Breast epithelium (tissue), 3 donors: ENCODE measurements at regions not wholly inside any gene's neighbourhood (a gene's known extent, or its start where the extent isn't known, plus 50 kb on each side); places are given as distances from the start of the nearest gene placed in this dataset.

ENCODE experiments used
- POLR2A ChIP-seq: fragments of 450-650 bp; IDR thresholded peaks from one replicate; pipeline ENCODE4 v1.6.1; 2016; ENCODE audit warnings: antibody characterized with exemption, mild to moderate bottlenecking, moderate library complexity
- POLR2AphosphoS5 ChIP-seq, 3 donors: sonication (generic); formaldehyde crosslinking; IDR thresholded peaks; one replicate each; pipeline ENCODE4 v1.6.1; 2017; ENCODE audit warnings: antibody characterized with exemption in 3 of 3
- TF ChIP-seq, protein P1 (sequence below), 3 donors: fragments of 450-650 bp; IDR thresholded peaks; one replicate each; pipeline ENCODE4 v1.5.1; 2016 to 2017; ENCODE audit warnings: antibody characterized with exemption in 3 of 3, mild to moderate bottlenecking in 3 of 3, moderate library complexity in 3 of 3

DNA sequence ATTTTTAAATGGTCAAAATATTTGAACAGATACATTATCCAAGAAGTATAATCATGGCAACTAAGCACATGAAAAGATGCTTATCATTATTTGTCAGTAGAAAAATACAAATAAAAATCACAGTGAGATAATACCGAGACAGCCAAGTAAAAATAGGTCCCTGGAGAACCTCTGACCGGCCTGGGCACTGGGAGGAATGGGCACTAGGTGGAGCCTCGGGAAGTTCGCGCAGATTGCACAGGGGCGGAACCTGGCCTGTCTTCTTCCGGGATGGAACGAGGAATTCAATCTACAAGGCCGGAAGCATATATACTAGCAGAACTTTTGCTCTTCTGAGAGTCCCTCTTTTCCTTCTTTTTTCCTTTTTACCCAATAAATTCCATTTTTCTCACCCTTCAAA lies 148.5 kb upstream of the CHRM3 start:
- TF ChIP-seq, protein P1, sequence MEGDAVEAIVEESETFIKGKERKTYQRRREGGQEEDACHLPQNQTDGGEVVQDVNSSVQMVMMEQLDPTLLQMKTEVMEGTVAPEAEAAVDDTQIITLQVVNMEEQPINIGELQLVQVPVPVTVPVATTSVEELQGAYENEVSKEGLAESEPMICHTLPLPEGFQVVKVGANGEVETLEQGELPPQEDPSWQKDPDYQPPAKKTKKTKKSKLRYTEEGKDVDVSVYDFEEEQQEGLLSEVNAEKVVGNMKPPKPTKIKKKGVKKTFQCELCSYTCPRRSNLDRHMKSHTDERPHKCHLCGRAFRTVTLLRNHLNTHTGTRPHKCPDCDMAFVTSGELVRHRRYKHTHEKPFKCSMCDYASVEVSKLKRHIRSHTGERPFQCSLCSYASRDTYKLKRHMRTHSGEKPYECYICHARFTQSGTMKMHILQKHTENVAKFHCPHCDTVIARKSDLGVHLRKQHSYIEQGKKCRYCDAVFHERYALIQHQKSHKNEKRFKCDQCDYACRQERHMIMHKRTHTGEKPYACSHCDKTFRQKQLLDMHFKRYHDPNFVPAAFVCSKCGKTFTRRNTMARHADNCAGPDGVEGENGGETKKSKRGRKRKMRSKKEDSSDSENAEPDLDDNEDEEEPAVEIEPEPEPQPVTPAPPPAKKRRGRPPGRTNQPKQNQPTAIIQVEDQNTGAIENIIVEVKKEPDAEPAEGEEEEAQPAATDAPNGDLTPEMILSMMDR (IDR thresholded peaks at IDR 0.05): no peak
- TF ChIP-seq POLR2AphosphoS5 (IDR thresholded peaks at IDR 0.05) (no peak), POLR2A (no peak)
